Astrocyte (in vitro differentiated cells and primary cell): ENCODE measurements at regions not wholly inside any gene's neighbourhood (a gene's known extent, or its start where the extent isn't known, plus 50 kb on each side); places are given as distances from the start of the nearest gene placed in this dataset.

ENCODE experiments used
- DNase-seq: peaks from one replicate; pipeline ENCODE4 v3.0.0-alpha.2; 2010; ENCODE audit warnings: low read depth
- FAIRE-seq: peaks from 2 replicates; lab custom pipeline; 2011; peaks lifted over from hg19 to GRCh38; lab: Jason Lieb, UNC
- H2AFZ ChIP-seq: 2 replicates; pipeline ENCODE4 v1.6.0; 2012; ENCODE audit warnings: low read depth, low read length, inconsistent platforms
- H3K27ac ChIP-seq: 2 replicates; pipeline ENCODE4 v1.5.1; 2011; ENCODE audit warnings: low read depth, low read length, inconsistent platforms
- H3K27me3 ChIP-seq: 2 replicates; pipeline ENCODE4 v1.6.0; 2011; ENCODE audit warnings: low read length, inconsistent platforms; ENCODE audit not compliant: insufficient read depth
- H3K36me3 ChIP-seq: 2 replicates; pipeline ENCODE4 v1.5.1; 2011; ENCODE audit warnings: low read length, inconsistent platforms; ENCODE audit not compliant: insufficient read depth
- H3K4me1 ChIP-seq: 2 replicates; pipeline ENCODE4 v1.5.1; 2011; ENCODE audit warnings: low read length, inconsistent platforms; ENCODE audit not compliant: insufficient read depth
- H3K4me2 ChIP-seq: 2 replicates; pipeline ENCODE4 v1.6.0; 2012; ENCODE audit warnings: low read length, inconsistent platforms
- H3K4me3 ChIP-seq: 2 replicates; pipeline ENCODE4 v1.5.1; 2011; ENCODE audit warnings: low read depth, mild to moderate bottlenecking, low read length, inconsistent platforms; ENCODE audit not compliant: insufficient read depth
- H3K79me2 ChIP-seq: 2 replicates; pipeline ENCODE4 v1.6.0; 2012; ENCODE audit warnings: mild to moderate bottlenecking, low read length, inconsistent platforms; ENCODE audit not compliant: insufficient read depth
- H3K9ac ChIP-seq: 2 replicates; pipeline ENCODE4 v1.6.0; 2012; ENCODE audit warnings: mild to moderate bottlenecking, low read length, inconsistent platforms
- H3K9me3 ChIP-seq: 2 replicates; pipeline ENCODE4 v1.5.1; 2012; ENCODE audit warnings: low read depth, mild to moderate bottlenecking, low read length, inconsistent platforms; ENCODE audit not compliant: insufficient read depth
- H4K20me1 ChIP-seq: 2 replicates; pipeline ENCODE4 v1.6.0; 2012; ENCODE audit warnings: low read length, inconsistent platforms; ENCODE audit not compliant: insufficient read depth
- H3K27ac Mint-ChIP-seq: one replicate; pipeline ENCODE4 v1.8.0; 2021; ENCODE audit warnings: mild to moderate bottlenecking, mixed read lengths; ENCODE audit not compliant: unreplicated experiment
- H3K27me3 Mint-ChIP-seq: one replicate; pipeline ENCODE4 v1.8.0; 2021; ENCODE audit warnings: low read depth, mixed read lengths; ENCODE audit not compliant: unreplicated experiment
- H3K36me3 Mint-ChIP-seq: one replicate; pipeline ENCODE4 v1.8.0; 2021; ENCODE audit warnings: low read depth, mixed read lengths; ENCODE audit not compliant: unreplicated experiment
- H3K4me1 Mint-ChIP-seq: one replicate; pipeline ENCODE4 v1.8.0; 2021; ENCODE audit warnings: low read depth, mixed read lengths; ENCODE audit not compliant: unreplicated experiment
- H3K4me3 Mint-ChIP-seq: one replicate; pipeline ENCODE4 v1.8.0; 2021; ENCODE audit warnings: mild to moderate bottlenecking, moderate library complexity, mixed read lengths; ENCODE audit not compliant: unreplicated experiment
- H3K9me3 Mint-ChIP-seq: one replicate; pipeline ENCODE4 v1.8.0; 2021; ENCODE audit warnings: mild to moderate bottlenecking, mixed read lengths; ENCODE audit not compliant: unreplicated experiment
- EZH2 ChIP-seq: IDR thresholded peaks from 2 replicates; pipeline ENCODE4 v1.6.1; 2012; ENCODE audit warnings: mild to moderate bottlenecking, low read length, inconsistent platforms; ENCODE audit not compliant: insufficient read depth
- TF ChIP-seq, protein P1 (sequence below): IDR thresholded peaks from 2 replicates; pipeline ENCODE4 v1.5.1; 2011; ENCODE audit warnings: low read depth, mild to moderate bottlenecking, inconsistent platforms, low read length, moderate library complexity; ENCODE audit not compliant: insufficient read depth

DNA sequence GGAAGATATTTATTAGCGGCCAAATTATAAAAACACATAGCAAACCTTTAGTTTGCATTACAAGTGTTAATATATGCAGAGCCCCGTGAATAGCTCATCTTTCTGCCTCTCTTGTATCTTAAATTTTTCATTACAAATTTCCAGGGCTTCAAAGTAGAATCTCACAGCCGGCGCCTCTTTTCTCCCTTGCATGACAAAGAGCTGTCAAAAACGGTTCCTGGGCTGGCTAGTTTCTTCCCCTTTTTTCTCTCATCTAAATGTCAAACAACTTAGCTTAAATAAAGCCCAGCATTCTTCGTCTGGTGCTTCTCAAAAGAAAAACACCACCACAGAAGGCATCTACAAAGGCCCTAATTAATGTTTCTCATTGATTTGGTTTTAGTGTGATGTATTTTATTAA is 253.0 kb downstream of the INSC start:
- no peaks in the 10 kb centered on the region for H3K4me1 ChIP-seq
- DNase-seq: no peak
- Mint-ChIP-seq H3K9me3 (peaks cover 3% of the 10 kb centered on the region), H3K4me1 (no peaks in the 10 kb centered on the region), H3K36me3 (no peaks in the 10 kb centered on the region), H3K27ac (no peak overlapping the region), H3K27me3 (peaks cover 6% of the 10 kb centered on the region), H3K4me3 (no peak overlapping the region)
- FAIRE-seq: no peak
- H2AFZ ChIP-seq: no peak overlapping the region
- no peaks in the 10 kb centered on the region for H3K36me3 ChIP-seq
- no peak overlapping the region for H3K27ac ChIP-seq
- H3K27me3 ChIP-seq: no peaks in the 10 kb centered on the region
- H3K79me2 ChIP-seq: no peaks in the 10 kb centered on the region
- no peak overlapping the region for H3K9ac ChIP-seq
- no peak overlapping the region for H3K4me3 ChIP-seq
- no peaks in the 10 kb centered on the region for H4K20me1 ChIP-seq
- TF ChIP-seq, protein P1, sequence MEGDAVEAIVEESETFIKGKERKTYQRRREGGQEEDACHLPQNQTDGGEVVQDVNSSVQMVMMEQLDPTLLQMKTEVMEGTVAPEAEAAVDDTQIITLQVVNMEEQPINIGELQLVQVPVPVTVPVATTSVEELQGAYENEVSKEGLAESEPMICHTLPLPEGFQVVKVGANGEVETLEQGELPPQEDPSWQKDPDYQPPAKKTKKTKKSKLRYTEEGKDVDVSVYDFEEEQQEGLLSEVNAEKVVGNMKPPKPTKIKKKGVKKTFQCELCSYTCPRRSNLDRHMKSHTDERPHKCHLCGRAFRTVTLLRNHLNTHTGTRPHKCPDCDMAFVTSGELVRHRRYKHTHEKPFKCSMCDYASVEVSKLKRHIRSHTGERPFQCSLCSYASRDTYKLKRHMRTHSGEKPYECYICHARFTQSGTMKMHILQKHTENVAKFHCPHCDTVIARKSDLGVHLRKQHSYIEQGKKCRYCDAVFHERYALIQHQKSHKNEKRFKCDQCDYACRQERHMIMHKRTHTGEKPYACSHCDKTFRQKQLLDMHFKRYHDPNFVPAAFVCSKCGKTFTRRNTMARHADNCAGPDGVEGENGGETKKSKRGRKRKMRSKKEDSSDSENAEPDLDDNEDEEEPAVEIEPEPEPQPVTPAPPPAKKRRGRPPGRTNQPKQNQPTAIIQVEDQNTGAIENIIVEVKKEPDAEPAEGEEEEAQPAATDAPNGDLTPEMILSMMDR: no peak
- TF ChIP-seq EZH2: no peak
- H3K4me2 ChIP-seq: no peak overlapping the region
- H3K9me3 ChIP-seq: no peaks in the 10 kb centered on the region

DNA sequence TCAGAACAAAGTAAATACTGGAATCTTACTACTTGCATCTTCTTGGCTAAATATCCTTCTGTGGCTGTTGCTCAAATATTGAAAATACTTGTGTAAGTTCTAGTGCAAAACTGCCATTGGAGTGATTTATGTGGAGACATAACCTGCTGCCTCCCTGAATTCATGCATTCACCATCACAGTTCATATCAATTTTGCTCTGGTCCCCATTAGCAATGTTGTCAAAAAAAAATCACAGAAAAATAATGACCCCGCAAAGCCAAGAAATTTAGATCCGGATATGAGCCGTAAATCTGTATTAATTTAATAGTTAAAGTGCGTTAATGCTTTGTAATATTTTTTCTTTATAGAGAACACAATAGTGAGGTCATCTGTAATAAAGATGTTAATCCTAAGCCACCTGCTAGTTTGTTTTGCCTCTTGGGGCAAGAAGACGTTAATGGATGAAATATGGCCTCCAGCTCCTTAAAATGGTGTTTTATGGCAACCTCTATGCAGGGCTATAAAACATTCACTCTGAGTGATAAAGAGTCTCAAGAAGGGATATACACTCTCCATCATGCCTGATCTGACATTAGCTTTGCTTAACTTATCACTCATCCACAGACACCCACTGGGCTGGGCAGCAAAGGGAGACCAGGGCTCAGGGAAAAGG is 255.9 kb downstream of the INSC start:
- Mint-ChIP-seq H3K36me3 (no peaks in the 10 kb centered on the region), H3K4me3 (no peak overlapping the region), H3K9me3 (no peaks in the 10 kb centered on the region), H3K27ac (no peak overlapping the region), H3K4me1 (no peaks in the 10 kb centered on the region), H3K27me3 (peaks cover 6% of the 10 kb centered on the region)
- FAIRE-seq: no peak
- no peaks in the 10 kb centered on the region for H3K4me1 ChIP-seq
- no peak overlapping the region for H3K4me2 ChIP-seq
- no peak overlapping the region for H2AFZ ChIP-seq
- no peak overlapping the region for H3K9ac ChIP-seq
- H4K20me1 ChIP-seq: no peaks in the 10 kb centered on the region
- no peak for TF ChIP-seq EZH2
- TF ChIP-seq, protein P1: no peak
- no peaks in the 10 kb centered on the region for H3K36me3 ChIP-seq
- DNase-seq: no peak
- no peak overlapping the region for H3K4me3 ChIP-seq
- no peaks in the 10 kb centered on the region for H3K9me3 ChIP-seq
- no peaks in the 10 kb centered on the region for H3K27me3 ChIP-seq
- no peak overlapping the region for H3K27ac ChIP-seq
- no peaks in the 10 kb centered on the region for H3K79me2 ChIP-seq

DNA sequence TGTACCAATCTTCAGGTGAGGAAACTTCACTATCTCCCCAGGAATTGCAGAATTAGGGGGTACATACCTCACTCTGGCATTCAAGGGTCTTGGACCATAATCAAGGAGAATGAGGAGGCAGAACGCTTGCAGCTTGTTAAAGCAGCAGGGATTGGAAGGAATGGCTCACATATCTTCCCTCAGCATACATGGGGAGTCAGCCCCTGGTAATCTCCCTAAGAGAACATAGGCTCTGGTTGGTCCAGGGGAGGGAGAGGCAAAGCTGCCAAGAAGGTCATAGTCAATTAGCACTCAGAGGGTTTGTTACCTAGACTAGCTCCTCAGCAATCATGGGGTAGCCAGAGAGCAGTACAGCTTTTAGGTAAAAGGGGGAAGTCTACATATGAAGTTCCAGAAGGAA is 256.8 kb downstream of the INSC start:
- Histone ChIP-seq H3K9me3 (no peaks in the 10 kb centered on the region), H3K4me1 (no peaks in the 10 kb centered on the region), H3K4me2 (no peak overlapping the region), H4K20me1 (no peaks in the 10 kb centered on the region), H3K4me3 (no peak overlapping the region), H2AFZ (no peak overlapping the region), H3K79me2 (no peaks in the 10 kb centered on the region), H3K36me3 (no peaks in the 10 kb centered on the region), H3K9ac (no peak overlapping the region), H3K27me3 (no peaks in the 10 kb centered on the region), H3K27ac (no peak overlapping the region)
- FAIRE-seq: no peak
- Mint-ChIP-seq H3K27ac (no peak overlapping the region), H3K27me3 (peaks cover 6% of the 10 kb centered on the region), H3K9me3 (no peaks in the 10 kb centered on the region), H3K36me3 (no peaks in the 10 kb centered on the region), H3K4me1 (no peaks in the 10 kb centered on the region), H3K4me3 (no peak overlapping the region)
- TF ChIP-seq, protein P1: no peak
- TF ChIP-seq EZH2: no peak
- no peak for DNase-seq
